ENCODE measurements at regions not wholly inside any gene's neighbourhood (a gene's known extent, or its start where the extent isn't known, plus 50 kb on each side); places are given as distances from the start of the nearest gene placed in this dataset.
"Not testable (repeated sequence)": the region's sequence is repeated elsewhere in the genome, so short reads cannot be mapped to it uniquely, and the experiment has no call there.

DNA sequence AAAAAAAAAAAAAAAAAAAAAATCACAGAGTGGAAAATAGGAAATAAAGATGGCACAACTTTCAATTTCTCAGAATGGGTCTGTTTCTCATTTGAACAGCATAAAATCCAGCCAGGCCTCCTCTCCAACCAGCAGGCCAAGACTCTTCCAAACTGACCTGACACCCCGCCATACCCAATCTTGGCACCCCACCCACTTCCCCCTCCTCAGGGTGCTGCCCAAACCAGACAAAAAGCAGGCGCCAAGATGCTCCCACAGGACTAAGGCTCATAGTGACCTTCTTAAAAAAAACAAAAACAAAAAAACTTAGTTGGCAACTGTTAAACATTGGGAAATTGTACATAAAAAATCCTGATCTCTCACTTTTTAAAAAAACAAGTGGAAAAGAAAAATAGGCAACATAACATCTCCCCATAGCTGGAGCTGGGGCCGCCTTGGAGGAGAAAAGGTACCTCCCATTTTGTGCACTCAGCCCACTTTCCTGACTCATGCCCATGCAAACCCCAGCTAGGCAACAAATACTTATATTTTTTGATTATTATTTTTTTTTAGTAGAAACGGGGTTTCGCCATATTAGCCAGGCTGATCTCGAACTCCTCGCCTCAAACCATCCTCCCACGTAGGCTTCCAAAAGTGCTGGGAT, 205.9 kb downstream of the NPIPA8 start:
- H3K27ac ChIP-seq (ENCODE audit: low read depth); H3K4me3 ChIP-seq (ENCODE audit: low read depth, low read length); DNase-seq (ENCODE audit: extremely low spot score); H3K4me1 ChIP-seq (ENCODE audit: insufficient read depth); H3K36me3 ChIP-seq (ENCODE audit: insufficient read depth): not testable (repeated sequence)
- WGBS = 88% methylated on average over 7 of the region's 8 CpGs

DNA sequence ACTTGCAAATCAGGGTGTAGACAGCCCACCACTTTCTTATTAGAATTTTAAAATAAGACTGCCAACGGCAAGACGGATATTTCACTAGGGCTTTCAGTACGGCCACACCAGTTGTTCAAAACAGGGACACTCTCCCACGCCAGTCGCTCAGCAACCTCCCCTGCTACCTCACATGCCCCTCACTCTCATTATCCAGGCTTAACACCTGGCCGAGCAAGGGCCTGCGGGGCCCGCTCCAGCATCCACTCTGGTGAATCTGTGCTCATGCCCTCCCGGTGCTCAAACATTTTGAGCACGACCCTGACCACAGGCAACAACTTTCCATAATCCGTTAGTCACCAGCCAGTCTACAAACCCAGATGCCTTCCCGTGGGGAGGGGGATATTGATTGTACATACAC, 209.5 kb downstream of the NPIPA8 start:
- no CpG with 5 or more reads among the region's 12 CpGs for WGBS

GRCh38 chr16:18119092-18119491, 217.4 kb downstream of the NPIPA8 start:
- H3K36me3 ChIP-seq (ENCODE audit: insufficient read depth); H3K4me1 ChIP-seq (ENCODE audit: insufficient read depth); DNase-seq (ENCODE audit: extremely low spot score); H3K4me3 ChIP-seq (ENCODE audit: low read depth, low read length); H3K27ac ChIP-seq (ENCODE audit: low read depth): not testable (repeated sequence)
- WGBS = 60% methylated on average over 2 of the region's 4 CpGs

More for the DNA sequence above, 209.5 kb downstream of the NPIPA8 start:
- not testable (repeated sequence) for H3K4me3 ChIP-seq (ENCODE audit: low read depth, low read length); H3K27ac ChIP-seq (ENCODE audit: low read depth); H3K36me3 ChIP-seq (ENCODE audit: insufficient read depth); DNase-seq (ENCODE audit: extremely low spot score); H3K4me1 ChIP-seq (ENCODE audit: insufficient read depth)

DNA sequence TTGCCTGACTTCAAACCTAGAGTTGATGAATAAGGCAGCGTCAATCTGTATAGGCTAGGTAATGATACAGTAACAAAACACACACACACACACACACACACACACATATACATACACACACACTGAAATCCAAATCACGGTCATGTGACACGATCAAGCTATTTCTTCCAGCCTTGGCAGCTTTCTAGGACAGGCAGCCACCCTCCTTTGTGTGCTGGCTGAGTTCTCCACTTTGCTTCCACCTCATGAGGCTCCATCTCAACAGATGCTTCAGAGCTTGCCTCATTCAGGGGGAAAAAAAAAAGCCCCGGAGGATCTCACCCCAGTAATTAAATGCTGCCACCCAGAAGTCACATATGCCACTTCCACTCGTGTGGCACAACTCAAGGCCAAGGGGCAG, 217.9 kb downstream of the NPIPA8 start:
- H3K36me3 ChIP-seq (ENCODE audit: insufficient read depth); H3K4me3 ChIP-seq (ENCODE audit: low read depth, low read length); DNase-seq (ENCODE audit: extremely low spot score); H3K4me1 ChIP-seq (ENCODE audit: insufficient read depth); H3K27ac ChIP-seq (ENCODE audit: low read depth): not testable (repeated sequence)
- WGBS = 76% methylated on average over 4 of the region's 5 CpGs

GRCh38 chr16:18118071-18118470, 218.5 kb downstream of the NPIPA8 start:
- not testable (repeated sequence) for H3K4me1 ChIP-seq (ENCODE audit: insufficient read depth); DNase-seq (ENCODE audit: extremely low spot score); H3K36me3 ChIP-seq (ENCODE audit: insufficient read depth); H3K27ac ChIP-seq (ENCODE audit: low read depth); H3K4me3 ChIP-seq (ENCODE audit: low read depth, low read length)
- 37% methylated on average over 9 of the region's 9 CpGs for WGBS

- WGBS = no CpG with 5 or more reads among the region's 2 CpGs
- not testable (repeated sequence) for H3K36me3 ChIP-seq (ENCODE audit: insufficient read depth); DNase-seq (ENCODE audit: extremely low spot score); H3K4me3 ChIP-seq (ENCODE audit: low read depth, low read length); H3K27ac ChIP-seq (ENCODE audit: low read depth); H3K4me1 ChIP-seq (ENCODE audit: insufficient read depth)
Observed at GRCh38 chr16:18104412-18104811, 232.1 kb downstream of the NPIPA8 start.

GRCh38 chr16:18101077-18101476, 235.5 kb downstream of the NPIPA8 start:
- DNase-seq (ENCODE audit: extremely low spot score); H3K36me3 ChIP-seq (ENCODE audit: insufficient read depth); H3K4me3 ChIP-seq (ENCODE audit: low read depth, low read length); H3K27ac ChIP-seq (ENCODE audit: low read depth); H3K4me1 ChIP-seq (ENCODE audit: insufficient read depth): not testable (repeated sequence)
- no CpG with 5 or more reads among the region's 2 CpGs for WGBS

GRCh38 chr16:18092605-18093004, 243.9 kb downstream of the NPIPA8 start:
- not testable (repeated sequence) for H3K36me3 ChIP-seq (ENCODE audit: insufficient read depth); H3K4me1 ChIP-seq (ENCODE audit: insufficient read depth); DNase-seq (ENCODE audit: extremely low spot score); H3K27ac ChIP-seq (ENCODE audit: low read depth); H3K4me3 ChIP-seq (ENCODE audit: low read depth, low read length)
- 49% methylated on average over 1 of the region's 1 CpG for WGBS

GRCh38 chr16:18080658-18081363, 255.7 kb downstream of the NPIPA8 start:
- not testable (repeated sequence) for H3K4me3 ChIP-seq (ENCODE audit: low read depth, low read length); H3K27ac ChIP-seq (ENCODE audit: low read depth); DNase-seq (ENCODE audit: extremely low spot score); H3K36me3 ChIP-seq (ENCODE audit: insufficient read depth); H3K4me1 ChIP-seq (ENCODE audit: insufficient read depth)
- WGBS = 89% methylated on average over 2 of the region's 2 CpGs

DNA sequence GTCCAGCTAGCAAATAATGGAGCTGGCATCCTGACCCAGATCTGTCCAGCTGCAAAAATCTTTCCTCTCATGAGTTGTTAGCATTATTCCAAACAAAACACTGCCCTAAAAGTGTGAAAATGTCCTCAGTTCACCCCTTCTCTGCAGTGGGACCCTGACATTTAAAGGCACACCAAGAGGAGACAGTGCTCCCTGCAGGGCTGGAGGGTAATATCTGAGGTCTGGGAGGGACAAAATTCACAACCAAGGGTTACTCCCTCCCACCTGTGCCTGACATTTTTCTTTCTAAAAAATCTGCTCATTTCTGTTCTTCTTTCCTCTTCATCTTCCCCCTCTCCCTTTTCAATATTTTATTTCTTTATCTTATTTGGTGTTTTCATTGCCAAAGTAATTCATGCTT, 258.6 kb downstream of the NPIPA8 start:
- not testable (repeated sequence) for H3K4me1 ChIP-seq (ENCODE audit: insufficient read depth); DNase-seq (ENCODE audit: extremely low spot score); H3K36me3 ChIP-seq (ENCODE audit: insufficient read depth); H3K27ac ChIP-seq (ENCODE audit: low read depth); H3K4me3 ChIP-seq (ENCODE audit: low read depth, low read length)

- H3K27ac ChIP-seq (ENCODE audit: low read depth) = no peak overlapping the region
- no peak for DNase-seq (ENCODE audit: extremely low spot score)
- 82% methylated on average over 1 of the region's 1 CpG for WGBS
- no peaks in the 10 kb centered on the region for H3K36me3 ChIP-seq (ENCODE audit: insufficient read depth)
- H3K4me1 ChIP-seq (ENCODE audit: insufficient read depth) = no peaks in the 10 kb centered on the region
- no peak overlapping the region for H3K4me3 ChIP-seq (ENCODE audit: low read depth, low read length)
Observed at GRCh38 chr16:18072161-18072560, 264.4 kb downstream of the NPIPA8 start.

DNA sequence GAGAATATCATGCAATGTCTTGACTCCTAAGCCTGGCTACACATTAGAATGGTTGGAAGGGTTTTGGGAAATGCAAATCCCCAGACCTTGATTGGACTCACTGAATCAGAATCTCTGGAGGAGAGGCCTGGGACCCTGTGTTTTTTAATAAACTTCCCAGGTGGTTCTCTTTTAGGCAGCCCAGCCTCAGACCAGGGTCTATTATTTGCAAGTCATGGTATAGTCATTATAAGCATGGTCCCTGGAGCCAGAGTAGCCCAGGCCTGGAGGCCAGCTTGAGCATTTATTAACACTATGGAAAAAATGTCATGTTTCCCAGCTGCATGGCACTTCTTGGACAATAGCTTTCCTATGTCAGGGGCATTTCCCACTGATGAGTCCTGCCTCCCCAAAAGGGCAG, 266.9 kb downstream of the NPIPA8 start:
- no peak for DNase-seq (ENCODE audit: extremely low spot score)
- no peaks in the 10 kb centered on the region for H3K36me3 ChIP-seq (ENCODE audit: insufficient read depth)
- H3K4me3 ChIP-seq (ENCODE audit: low read depth, low read length) = no peak overlapping the region
- H3K27ac ChIP-seq (ENCODE audit: low read depth) = no peak overlapping the region
- H3K4me1 ChIP-seq (ENCODE audit: insufficient read depth) = no peaks in the 10 kb centered on the region

DNA sequence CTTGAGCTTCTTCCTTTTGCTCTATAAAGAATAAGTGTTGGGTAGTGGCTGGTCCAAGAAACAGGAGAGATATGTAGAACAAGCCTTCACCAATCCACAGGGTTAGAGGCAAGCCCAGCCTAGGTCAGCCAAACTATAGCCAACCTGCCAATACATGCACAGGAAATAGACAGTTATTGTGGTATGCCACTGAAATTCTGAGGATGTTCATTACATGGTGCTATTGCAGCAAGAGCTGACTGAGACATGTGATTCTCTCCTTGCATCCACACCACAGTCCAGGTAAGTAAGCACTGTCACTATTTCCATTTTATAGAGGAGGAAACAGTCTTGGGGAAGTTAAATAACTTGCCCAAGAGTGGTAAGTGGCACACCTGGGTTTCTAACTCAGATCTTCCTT, 268.1 kb downstream of the NPIPA8 start:
- Histone ChIP-seq H3K27ac (ENCODE audit: low read depth) (no peak overlapping the region), H3K36me3 (ENCODE audit: insufficient read depth) (no peaks in the 10 kb centered on the region), H3K4me3 (ENCODE audit: low read depth, low read length) (no peak overlapping the region), H3K4me1 (ENCODE audit: insufficient read depth) (no peaks in the 10 kb centered on the region)
- DNase-seq (ENCODE audit: extremely low spot score) = no peak

- Histone ChIP-seq H3K4me3 (ENCODE audit: low read depth, low read length) (no peak overlapping the region), H3K36me3 (ENCODE audit: insufficient read depth) (no peaks in the 10 kb centered on the region), H3K27ac (ENCODE audit: low read depth) (no peak overlapping the region), H3K4me1 (ENCODE audit: insufficient read depth) (no peaks in the 10 kb centered on the region)
- 59% methylated on average over 9 of the region's 9 CpGs for WGBS
- DNase-seq (ENCODE audit: extremely low spot score) = no peak
Observed at GRCh38 chr16:18062713-18063112, 273.8 kb downstream of the NPIPA8 start.

Measured in urinary bladder (tissue), 3 donors.